Keratinocyte (primary cell): ENCODE measurements at regions not wholly inside any gene's neighbourhood (a gene's known extent, or its start where the extent isn't known, plus 50 kb on each side); places are given as distances from the start of the nearest gene placed in this dataset.

Source experiments
- EZH2 ChIP-seq: IDR thresholded peaks from one replicate; pipeline ENCODE4 v1.6.1; 2012; ENCODE audit warnings: inconsistent platforms, mild to moderate bottlenecking, low read length, moderate library complexity
- TF ChIP-seq, protein P1 (sequence below), 3 experiments: IDR thresholded peaks in 1 of 3; conservative IDR thresholded peaks in 1 of 3; optimal IDR thresholded peaks in 1 of 3; 2 replicates in 2 of 3; 3 replicates in 1 of 3; pipeline versions ENCODE3 to v1.5.1; 2011; ENCODE audit warnings: low read length in 3 of 3, mild to moderate bottlenecking in 3 of 3, moderate library complexity in 2 of 3, control low read depth in 1 of 3, inconsistent platforms in 1 of 3; ENCODE audit not compliant: insufficient read depth in 2 of 3; ENCODE audit errors: extremely low read depth in 1 of 3

DNA sequence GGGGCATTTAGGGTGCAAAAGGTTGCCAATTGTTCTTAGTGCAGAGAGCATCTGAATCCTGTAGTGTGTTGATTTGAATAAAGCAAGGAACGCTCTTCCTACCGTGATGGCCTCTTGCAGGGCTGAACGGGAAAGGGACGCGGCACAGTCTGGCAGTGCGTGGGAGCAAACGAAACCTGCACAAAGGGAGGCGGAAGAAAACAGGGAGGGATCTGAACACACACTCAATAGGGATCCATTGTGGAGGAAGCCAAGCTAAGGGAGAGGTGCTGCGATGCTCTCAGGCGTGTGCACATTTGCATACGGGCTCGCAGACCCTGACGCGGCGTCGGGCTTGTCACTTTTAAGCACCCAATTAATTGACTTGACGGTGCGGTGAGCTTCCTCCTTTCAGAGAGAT lies 414.0 kb upstream of the IRX1 start:
- TF ChIP-seq, protein P1, sequence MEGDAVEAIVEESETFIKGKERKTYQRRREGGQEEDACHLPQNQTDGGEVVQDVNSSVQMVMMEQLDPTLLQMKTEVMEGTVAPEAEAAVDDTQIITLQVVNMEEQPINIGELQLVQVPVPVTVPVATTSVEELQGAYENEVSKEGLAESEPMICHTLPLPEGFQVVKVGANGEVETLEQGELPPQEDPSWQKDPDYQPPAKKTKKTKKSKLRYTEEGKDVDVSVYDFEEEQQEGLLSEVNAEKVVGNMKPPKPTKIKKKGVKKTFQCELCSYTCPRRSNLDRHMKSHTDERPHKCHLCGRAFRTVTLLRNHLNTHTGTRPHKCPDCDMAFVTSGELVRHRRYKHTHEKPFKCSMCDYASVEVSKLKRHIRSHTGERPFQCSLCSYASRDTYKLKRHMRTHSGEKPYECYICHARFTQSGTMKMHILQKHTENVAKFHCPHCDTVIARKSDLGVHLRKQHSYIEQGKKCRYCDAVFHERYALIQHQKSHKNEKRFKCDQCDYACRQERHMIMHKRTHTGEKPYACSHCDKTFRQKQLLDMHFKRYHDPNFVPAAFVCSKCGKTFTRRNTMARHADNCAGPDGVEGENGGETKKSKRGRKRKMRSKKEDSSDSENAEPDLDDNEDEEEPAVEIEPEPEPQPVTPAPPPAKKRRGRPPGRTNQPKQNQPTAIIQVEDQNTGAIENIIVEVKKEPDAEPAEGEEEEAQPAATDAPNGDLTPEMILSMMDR (optimal IDR thresholded peaks at IDR 0.05 in 1 of 3, IDR thresholded peaks at IDR 0.05 in 1 of 3, conservative IDR thresholded peaks at IDR 0.05 in 1 of 3; ENCODE audit: extremely low read depth in 1 of 3, insufficient read depth in 2 of 3, low read length in 3 of 3) = no peak
- no peak for TF ChIP-seq EZH2
